Ovary (tissue), 3 donors: ENCODE measurements at regions not wholly inside any gene's neighbourhood (a gene's known extent, or its start where the extent isn't known, plus 50 kb on each side); places are given as distances from the start of the nearest gene placed in this dataset.

Source experiments
- CTCF ChIP-seq, 3 donors: fragments of 450-650 bp in 2 of 3; fragments of 200-600 bp in 1 of 3; IDR thresholded peaks; one replicate each; pipeline versions ENCODE4 v1.5.1 to v1.8.0; 2016 to 2022; ENCODE audit warnings: antibody characterized with exemption in 3 of 3, mild to moderate bottlenecking in 1 of 3
- EP300 ChIP-seq: sonication (generic); formaldehyde crosslinking; IDR thresholded peaks from one replicate; pipeline ENCODE4 v1.6.1; 2017; ENCODE audit warnings: antibody characterized with exemption
- POLR2A ChIP-seq: fragments of 450-650 bp; IDR thresholded peaks from one replicate; pipeline ENCODE4 v1.6.1; 2017; ENCODE audit warnings: antibody characterized with exemption, mild to moderate bottlenecking, moderate library complexity
- donor health status: DM: no; HTN: no; CAD: no.

- no peak for TF ChIP-seq CTCF (IDR thresholded peaks at IDR 0.05)
- TF ChIP-seq EP300: no peak
- TF ChIP-seq POLR2A: no peak
Measured at GRCh38 chr2:175743011-175743410, 259.1 kb downstream of the LNPK start.
